Ishikawa (cell line): ENCODE measurements at regions not wholly inside any gene's neighbourhood (a gene's known extent, or its start where the extent isn't known, plus 50 kb on each side); places are given as distances from the start of the nearest gene placed in this dataset.

Experiments
- NFIC ChIP-seq: IDR thresholded peaks from 2 replicates; pipeline ENCODE4 v1.6.1; 2012
- YY1 ChIP-seq: IDR thresholded peaks from 2 replicates; pipeline ENCODE4 v1.6.1; 2012; ENCODE audit warnings: low read depth
- TF ChIP-seq, protein P1 (sequence below): IDR thresholded peaks from 2 replicates; pipeline ENCODE4 v1.6.1; 2012; ENCODE audit warnings: low read depth, mild to moderate bottlenecking
- TF ChIP-seq, protein P2 (sequence below): IDR thresholded peaks from 2 replicates; pipeline ENCODE4 v1.6.1; 2012
- TF ChIP-seq, protein P3 (sequence below): IDR thresholded peaks from 2 replicates; pipeline ENCODE4 v1.6.1; 2012

DNA sequence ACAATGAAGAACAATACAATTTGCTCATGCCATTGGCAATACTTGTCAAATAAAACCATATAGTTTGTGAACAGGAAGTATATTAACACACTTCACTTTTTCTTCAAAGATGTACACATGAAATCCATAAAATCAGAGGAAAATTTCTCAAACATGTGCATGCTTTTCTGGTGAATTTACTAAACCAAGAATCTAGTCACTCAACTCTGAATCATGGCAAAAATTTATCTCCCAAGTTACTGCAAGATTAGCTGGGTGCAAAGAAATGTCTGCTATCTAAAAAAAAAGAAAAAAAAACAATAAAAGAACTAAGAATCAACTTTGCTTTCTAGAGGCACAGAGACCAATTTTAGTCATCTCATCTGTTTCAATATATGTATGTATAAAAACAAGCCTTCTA lies 419.2 kb downstream of the NR4A2 start:
- no peak for TF ChIP-seq NFIC
- TF ChIP-seq, protein P1, sequence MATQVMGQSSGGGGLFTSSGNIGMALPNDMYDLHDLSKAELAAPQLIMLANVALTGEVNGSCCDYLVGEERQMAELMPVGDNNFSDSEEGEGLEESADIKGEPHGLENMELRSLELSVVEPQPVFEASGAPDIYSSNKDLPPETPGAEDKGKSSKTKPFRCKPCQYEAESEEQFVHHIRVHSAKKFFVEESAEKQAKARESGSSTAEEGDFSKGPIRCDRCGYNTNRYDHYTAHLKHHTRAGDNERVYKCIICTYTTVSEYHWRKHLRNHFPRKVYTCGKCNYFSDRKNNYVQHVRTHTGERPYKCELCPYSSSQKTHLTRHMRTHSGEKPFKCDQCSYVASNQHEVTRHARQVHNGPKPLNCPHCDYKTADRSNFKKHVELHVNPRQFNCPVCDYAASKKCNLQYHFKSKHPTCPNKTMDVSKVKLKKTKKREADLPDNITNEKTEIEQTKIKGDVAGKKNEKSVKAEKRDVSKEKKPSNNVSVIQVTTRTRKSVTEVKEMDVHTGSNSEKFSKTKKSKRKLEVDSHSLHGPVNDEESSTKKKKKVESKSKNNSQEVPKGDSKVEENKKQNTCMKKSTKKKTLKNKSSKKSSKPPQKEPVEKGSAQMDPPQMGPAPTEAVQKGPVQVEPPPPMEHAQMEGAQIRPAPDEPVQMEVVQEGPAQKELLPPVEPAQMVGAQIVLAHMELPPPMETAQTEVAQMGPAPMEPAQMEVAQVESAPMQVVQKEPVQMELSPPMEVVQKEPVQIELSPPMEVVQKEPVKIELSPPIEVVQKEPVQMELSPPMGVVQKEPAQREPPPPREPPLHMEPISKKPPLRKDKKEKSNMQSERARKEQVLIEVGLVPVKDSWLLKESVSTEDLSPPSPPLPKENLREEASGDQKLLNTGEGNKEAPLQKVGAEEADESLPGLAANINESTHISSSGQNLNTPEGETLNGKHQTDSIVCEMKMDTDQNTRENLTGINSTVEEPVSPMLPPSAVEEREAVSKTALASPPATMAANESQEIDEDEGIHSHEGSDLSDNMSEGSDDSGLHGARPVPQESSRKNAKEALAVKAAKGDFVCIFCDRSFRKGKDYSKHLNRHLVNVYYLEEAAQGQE, result no peak
- TF ChIP-seq YY1, result no peak
- TF ChIP-seq, protein P2, sequence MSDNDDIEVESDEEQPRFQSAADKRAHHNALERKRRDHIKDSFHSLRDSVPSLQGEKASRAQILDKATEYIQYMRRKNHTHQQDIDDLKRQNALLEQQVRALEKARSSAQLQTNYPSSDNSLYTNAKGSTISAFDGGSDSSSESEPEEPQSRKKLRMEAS, result no peak
- TF ChIP-seq, protein P3, sequence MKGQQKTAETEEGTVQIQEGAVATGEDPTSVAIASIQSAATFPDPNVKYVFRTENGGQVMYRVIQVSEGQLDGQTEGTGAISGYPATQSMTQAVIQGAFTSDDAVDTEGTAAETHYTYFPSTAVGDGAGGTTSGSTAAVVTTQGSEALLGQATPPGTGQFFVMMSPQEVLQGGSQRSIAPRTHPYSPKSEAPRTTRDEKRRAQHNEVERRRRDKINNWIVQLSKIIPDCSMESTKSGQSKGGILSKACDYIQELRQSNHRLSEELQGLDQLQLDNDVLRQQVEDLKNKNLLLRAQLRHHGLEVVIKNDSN, result no peak
